ELR (cell line): ENCODE measurements at regions not wholly inside any gene's neighbourhood (a gene's known extent, or its start where the extent isn't known, plus 50 kb on each side); places are given as distances from the start of the nearest gene placed in this dataset.
"Not testable (repeated sequence)": the region's sequence is repeated elsewhere in the genome, so short reads cannot be mapped to it uniquely, and the experiment has no call there.

Experiments
- DNase-seq: peaks from one replicate; pipeline ENCODE4 v3.0.0-alpha.2; 2015; ENCODE audit warnings: low read depth

DNA sequence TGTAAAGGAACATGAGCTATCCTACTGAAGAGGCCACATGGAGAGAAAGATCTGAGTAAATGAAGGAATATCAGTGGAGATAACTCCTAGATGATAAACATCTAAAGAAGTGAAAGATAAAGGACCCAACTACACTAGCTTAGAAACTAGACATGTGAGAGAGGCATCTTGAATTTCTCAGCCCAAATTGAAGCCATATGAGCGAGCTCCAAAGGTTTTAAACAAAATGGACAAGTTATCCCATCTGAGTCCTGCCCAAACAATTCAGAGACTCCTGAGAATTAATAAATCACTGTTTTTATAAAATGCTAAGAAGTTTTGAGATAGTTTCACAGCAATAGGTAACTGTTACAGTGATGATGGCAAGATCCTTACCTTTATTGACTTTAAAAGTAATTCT is 438.9 kb downstream of the NAV3 start:
- no peak for DNase-seq

DNA sequence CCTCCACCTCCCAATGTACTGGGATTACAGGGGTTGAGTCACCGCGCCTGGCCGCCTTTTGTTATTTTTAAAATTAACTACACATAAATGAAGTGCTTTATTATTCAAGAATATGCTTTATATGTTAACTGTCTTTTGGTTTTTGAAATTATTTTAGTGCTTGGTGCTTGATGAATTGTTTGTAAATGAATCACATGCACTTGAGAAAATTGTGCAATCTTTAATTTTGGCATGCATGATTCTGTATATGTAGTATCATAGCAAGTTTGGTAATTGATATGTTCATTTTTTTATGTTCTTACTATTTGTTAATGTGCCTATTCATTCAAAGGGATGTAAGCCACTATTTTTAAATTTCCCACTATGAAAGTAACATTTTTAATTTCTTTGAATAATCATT is 440.9 kb downstream of the NAV3 start:
- peak; percentile 15 for DNase-seq

DNA sequence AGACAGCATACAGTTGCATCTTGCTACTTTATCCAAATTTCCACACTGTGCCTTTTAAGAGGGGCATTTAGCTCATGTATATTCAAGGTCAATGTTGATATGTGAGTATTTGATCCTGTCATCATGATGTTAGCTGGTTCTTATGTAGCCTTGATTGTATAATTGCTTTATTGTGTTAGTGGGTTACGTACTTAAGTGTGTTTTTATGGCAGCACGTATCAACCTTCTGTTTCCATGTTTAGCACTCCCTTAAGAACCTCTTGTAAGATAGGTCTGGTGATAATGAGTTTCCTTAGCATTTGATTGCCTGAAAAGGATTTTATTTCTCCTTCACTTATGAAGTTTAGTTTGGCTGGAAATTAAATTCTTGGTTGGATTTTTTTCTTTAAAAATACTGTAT is 445.2 kb downstream of the NAV3 start:
- DNase-seq: no peak

DNA sequence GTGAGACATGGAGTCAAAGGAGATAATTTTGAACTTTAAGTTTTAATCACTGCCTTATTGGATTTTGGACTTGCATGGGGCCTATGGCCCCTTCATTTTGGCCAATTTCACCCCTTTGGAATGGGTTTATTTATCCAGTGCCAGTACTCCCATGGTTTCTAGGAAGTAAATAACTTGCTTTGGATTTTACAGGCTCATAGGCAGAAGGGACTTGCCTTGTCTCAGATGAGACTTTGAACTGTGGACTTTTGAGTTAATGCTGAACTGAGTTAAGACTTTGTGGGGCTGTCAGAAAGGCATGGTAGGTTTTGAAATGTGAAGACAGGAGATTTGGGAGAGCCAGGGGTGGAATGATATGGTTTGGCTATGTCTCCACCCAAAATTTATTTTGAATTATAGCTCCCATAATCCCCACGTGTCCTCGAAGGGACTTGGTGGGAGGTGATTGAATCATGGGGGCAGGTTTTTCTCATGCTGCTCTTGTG is 448.1 kb downstream of the NAV3 start:
- DNase-seq: no peak

DNA sequence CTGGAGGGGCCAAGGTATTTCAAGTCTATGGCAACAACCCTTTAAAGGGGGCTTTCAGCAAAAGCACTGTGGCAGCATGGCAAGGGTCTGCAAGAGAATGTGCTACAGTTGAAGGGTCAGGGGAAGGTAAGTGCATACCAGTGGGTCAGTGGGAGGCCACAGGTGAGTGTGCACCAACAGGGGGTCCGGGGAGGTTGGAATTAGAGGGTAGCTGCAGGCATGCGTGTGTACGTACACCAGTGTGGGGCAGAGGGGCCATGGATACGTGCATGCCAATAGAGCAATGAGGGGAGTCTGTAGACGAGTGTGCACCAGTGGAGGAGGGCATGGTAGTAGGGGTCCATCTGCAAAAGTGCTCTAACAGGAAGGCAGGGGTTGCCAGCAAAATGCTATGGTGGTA is 448.9 kb downstream of the NAV3 start:
- no peak for DNase-seq

DNA sequence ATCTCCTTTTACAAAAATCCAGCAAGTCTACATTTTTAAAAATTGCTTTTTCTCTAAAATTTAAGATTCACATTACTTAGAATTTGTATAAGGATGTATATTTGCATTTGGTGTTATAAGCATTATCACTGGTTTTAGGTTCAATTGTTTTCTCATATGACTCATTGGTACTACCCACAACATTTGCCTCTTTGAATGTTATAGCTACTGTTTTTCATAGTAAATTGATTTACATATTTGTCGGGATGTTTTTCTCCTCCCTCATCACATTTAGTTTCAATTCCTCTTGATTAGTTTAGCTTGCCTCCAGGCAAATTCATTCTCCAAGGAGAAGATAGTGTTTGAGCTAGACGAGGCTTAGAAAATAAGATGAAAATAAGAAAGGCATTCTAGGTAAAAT is 450.4 kb downstream of the NAV3 start:
- not testable (repeated sequence) for DNase-seq

DNA sequence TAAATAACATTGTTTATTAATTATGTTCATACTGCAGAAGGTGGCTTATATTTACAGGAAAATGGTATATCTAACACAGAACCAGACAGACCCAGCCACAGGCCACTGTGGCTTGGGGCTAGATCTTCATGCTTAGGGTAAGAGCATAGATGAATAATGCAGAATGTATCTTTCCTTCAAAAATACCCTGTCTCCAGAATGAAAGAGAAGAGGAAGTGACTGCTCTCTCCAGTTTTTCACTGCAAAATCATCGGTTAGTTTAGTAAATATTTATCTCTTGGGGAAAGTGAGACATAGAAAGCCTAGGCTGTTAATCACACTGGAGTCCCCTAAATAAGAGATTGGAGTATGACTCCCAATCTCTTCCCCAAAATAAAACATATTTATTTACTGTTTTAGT is 453.7 kb downstream of the NAV3 start:
- DNase-seq: peak; percentile 63

DNA sequence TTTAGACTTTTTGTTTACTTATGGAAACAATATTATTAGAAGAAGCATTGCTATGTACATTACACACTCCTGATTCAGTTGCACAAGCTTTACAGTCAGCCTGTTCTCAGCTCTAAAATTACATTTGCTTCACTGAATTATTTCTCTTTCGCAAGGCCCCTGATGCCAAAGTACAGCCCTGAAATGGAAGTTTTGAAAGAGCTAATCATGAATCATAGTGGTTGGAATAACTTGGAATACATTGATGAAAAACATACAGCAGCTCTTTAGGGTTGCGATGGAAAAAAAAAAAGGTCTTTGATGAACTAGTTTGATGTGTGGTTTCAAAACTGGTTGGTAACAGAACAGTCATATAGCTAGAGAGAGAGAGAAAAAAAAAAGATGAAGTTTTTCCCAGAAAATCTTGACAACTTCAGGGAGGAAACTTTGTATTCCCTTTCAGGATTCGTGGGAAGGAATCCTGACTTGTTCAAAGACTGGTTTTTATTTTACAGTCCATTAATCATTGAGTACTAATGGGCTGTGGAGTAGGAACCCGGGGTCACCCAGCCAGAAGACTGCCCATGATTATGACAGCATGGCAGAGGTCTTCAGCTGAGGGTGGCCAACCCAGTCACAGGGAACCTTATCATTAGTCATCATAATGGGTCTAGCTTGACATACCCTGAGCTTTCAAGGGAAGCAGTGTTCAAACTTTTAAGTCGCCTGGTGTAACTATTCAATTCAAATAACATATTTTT is 460.1 kb downstream of the NAV3 start:
- peak; percentile 95 for DNase-seq

DNA sequence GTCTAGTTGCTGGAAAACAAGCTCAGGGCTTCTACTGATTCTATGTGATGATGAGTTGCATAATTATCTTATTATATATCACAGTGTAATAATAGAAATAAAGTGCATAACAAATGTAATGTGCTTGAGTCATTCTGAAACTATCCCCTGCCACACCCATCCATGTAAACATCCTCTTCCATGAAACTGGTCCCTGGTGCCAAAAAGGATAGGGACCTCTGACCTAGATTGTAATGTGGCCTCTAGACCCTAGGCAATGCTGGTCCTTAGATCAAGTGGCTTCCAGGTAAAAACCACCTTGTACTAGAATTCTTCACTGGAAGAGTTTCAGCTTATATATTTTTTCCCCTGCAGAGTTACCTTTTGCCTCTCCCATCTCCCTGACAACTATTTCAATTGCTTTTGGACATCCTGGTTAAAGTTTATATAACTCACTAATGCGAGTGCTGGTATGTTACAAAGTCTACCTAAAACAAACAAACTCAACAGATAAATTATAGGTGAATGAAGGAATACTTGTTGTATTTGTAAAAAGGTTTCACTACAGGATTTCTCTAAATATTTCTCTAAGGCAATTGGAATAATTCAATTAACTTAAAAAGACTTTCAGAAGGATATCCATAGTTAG is 462.5 kb downstream of the NAV3 start:
- peak; percentile 89 for DNase-seq

DNA sequence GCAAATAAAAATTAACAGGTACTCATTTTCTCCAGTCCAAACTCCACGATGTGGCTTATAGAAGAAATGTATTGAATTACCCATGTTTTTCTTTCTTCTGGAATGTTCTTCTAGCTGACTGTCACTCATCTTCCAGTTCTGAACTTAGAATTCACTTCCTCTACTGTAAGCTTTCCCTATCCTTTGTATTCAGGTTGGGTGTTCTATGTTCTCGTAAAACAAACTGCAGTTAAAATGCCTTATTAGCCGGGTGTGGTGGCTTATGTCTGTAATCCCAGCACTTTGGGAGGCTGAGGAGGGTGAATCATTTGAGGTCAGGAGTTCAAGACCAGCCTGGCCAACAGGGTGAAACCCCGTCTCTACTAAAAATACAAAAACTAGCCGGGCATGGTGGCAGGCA is 470.6 kb downstream of the NAV3 start:
- DNase-seq: peak; percentile 6

DNA sequence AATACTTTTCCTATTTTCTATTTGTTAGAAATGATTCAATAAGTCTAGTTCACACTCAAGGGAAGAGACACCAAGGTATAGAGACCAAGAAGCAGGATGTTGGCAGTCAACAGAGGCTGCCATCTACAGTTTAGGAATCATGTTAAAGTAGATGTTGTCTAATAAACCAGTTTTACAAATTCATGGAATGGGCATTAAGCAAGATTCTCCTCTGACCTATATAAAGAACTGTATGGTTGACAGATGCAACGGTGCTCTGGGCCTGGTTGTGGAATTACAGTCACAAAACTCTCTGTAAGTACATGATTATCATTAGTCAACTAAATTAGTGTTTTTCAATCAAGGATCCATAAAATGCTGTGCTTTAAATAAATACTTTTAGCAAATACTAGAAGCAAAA is 475.1 kb downstream of the NAV3 start:
- no peak for DNase-seq

DNA sequence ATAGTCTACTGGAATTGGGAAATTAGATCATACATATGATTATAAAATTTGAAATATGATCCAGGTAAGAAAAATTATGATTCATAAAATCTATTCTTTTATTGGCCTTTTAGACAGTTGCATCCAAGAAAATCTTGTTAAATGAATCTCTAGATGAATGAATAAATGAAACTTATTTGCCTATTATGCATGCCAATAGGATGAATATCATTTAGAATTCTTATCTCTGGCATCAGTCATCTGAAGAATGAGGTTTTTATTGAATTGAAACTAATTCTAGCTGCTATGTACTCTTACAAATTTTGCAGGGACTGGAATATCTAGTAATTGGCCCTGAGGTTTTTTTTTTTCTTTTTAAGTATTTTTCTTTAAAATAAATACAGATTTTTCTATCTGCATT is 475.5 kb downstream of the NAV3 start:
- no peak for DNase-seq

DNA sequence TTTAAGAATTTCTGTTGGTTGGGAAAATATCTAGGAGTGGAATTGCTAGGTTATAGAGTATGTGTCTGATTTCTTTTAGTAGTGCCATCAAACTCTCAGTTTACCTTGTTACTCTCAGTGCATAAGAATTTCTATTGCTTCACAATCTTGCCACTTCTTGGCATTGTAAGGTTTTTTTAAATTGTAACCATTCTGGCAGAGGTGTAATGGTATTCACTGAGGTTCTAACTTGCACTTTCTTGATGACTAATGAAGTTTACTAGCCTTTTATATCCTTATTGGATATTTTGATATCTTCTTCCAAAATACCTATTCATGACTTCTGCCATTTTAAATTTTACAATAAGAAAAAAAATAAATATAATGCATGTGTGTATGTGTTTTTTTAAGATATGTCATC is 478.0 kb downstream of the NAV3 start:
- DNase-seq: no peak

DNA sequence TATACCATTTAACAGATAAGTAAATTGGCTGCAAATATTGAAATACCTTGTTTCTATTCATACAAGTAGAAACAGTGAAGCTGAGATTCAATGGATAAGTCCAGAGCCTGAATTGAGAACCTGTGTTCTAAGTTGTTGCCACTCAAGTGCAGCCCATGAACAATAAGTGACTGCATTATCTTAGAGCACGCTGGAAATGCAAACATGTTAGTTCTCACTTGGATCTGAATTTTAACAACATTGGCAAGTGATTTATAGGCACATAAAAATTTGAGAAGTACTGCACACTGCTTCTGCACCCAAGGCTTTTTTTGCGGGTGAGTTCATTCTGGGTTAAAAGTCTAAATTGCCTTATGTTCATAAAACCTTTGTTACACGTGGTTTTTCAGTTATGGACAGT is 484.3 kb downstream of the NAV3 start:
- no peak for DNase-seq

DNA sequence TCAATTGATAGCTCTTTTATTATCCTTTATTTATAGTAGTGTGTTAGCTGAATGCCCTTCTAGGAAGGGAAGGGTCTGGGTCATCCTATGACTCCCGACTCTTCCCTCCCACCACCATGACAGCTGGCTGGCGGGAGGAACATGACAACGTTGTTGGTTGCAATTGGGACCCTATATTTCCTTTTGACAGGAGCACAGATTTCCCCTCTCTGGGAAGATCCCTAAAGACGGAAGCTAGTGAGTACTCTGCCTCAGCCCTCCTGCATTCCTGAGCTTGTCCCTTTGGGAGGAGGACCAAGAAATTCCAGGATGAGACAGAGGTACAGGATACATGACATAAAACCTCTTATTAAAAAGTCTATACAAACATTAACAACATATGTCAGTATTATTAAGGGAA is 485.4 kb downstream of the NAV3 start:
- no peak for DNase-seq

DNA sequence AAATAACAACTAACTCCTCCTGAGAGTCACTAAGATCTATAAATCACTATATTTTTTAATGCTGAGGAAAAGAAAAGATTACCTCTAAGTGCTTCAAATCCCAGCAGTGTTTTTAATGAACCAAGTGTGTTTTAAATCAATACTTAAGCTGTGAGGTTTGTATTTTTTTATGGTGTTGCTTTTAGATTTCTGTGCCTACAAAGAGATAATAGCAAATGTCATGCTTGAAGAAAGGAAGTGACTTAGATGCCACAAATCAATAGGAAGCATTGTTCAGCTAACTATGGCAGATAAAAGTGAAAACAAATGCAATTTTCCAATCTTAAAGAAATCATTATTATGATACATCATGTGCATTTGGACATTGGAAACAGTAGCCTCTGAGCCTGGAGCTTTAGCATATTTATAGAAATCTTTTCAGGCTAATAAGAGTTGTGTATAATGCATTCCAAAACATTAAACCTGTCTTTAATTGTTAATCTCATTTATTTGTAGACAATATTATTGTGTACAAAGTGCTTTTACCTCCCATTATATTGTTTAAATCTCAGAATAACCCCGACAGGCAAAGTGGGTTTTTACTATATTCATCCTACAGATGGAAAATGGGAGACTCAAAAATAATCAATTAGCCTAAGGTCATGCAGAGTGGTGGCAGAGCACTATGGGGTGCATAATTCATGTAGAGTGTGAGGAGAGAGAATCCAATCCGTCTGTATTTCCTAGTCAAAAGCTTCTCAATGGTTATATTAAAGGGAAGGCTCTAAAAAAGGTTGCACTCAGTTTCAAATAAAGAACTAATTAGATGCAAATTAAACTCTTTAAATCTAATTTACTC is 486.2 kb downstream of the NAV3 start:
- no peak for DNase-seq

DNA sequence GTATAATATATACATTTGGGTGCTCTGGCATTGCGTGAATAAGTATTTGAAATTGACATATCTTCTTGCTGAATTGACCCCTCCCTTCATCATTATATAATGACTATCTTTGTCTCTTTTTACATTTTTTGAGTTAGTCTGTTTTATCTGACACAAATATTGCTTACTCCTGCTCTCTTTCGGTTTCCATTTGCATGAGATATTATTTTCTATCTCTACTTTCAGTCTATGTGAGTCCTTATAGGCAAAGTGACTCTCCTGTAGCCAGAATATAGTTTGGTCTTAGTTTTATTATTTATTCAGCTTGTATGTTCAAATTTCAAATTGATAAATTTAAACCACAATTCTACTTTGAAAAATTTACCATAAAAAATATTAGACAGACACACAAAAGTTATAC is 491.0 kb downstream of the NAV3 start:
- DNase-seq: no peak

DNA sequence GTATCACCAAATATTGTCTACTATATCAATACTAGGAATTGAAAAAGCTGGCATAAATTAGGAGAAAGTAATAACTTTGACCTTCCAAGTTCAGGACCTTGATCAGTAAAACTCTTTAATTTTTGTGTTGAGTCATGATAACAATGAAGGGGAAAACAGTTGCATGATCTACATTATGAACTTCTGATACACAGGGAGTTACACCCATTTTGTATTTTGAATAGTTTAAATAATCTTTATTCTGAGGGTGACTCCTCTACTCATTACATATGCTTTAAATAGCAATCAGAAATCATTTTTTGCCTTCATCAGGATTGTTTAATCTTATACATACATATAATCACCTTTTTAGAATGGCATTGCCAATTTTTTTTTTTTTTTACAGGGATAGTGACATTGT is 492.5 kb downstream of the NAV3 start:
- DNase-seq: no peak

DNA sequence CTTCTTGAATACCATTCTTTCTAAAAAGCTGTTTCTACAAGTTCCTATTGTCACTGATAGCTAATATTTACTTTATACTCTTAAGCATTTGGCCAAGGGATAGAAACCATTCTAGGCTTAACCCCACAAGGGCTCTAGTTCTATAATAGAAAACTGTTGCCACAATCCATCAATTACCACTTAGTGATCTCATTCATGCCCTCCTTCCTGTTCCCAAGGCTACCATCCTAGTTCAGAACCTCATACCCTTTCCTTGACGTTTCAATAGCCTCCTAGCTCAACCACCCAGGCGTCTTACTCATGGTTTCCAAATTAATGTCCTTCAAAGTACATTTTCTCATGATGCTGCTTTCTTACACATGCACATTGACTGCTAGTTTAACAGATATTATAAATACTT is 493.5 kb downstream of the NAV3 start:
- no peak for DNase-seq

DNA sequence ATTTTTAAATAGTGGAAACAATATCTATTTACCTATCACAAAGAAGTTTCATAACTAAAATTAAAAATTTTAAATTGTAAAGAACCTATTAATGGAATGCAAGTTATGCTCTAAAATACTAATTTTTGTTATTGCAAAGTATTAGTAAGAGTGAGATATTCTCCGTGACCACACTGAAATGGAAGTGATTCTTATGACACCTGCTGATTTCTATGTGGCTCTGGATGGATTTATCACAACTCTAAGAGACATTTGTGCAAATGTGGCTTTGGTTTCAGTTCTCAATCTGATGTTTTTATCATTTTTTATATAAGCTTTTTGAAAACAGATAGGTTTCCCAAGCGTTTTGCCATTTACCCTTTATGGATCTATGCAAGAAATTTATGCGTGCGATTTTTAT is 497.8 kb downstream of the NAV3 start:
- DNase-seq: no peak

DNA sequence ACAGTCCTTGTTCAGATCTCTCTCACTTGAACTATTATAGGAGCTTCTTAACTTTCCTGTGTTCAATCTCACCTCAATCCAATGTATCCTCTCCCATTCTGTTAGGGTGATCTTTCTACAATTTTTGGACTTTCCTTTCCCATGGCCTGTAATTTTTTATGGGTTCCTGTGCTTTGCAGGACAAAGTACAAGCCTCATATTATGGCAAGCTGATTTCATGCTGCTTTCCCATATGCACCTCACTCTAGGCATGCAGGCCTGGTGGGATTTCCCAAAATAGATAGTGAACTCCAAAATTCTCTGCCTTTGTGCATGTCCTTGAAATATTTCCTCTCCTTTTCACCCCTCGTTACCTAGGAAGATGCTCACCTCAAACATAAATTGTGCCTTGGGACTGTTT is 499.4 kb downstream of the NAV3 start:
- no peak for DNase-seq

DNA sequence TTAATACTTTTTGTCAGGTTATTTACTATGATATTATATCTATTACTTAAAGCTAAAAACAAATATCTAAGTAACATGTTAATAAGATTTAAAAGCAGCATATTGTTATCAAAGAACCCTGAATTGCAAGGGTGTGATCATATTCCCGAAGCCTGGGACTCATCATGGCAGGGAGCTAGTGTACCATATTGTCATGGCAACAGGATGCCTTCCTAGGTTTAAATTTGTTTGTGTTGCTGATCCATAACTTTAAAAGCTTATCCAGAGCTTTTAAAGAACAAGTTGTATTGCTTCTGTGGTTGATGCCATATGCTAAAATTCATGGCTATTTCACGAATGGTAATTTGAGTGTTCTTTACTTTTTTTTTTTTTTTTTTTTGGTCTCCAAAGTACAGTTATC is 500.5 kb downstream of the NAV3 start:
- DNase-seq: no peak

DNA sequence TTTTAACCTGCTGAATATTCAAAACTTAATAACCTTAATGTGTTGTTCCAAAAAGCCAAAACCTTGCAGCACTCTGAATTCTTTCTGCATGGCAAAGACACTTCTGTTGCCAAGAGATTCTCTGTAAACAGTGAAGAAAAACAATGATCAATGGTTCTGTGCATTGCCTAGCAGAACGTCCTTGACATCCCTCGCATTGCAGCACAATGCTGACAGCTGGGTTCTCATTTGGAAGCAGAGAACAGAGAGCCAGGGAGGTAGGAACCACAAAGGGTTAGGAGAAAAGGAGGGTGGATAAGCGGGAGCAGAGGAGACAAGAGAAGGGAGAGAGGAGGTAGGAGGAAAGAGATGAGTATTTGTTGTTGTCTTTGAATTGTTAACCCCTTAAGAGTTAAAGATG is 501.1 kb downstream of the NAV3 start:
- DNase-seq: no peak
